ENCODE measurements at regions not wholly inside any gene's neighbourhood (a gene's known extent, or its start where the extent isn't known, plus 50 kb on each side); places are given as distances from the start of the nearest gene placed in this dataset.
A peak's percentile ranks its signal among the peaks of the same experiment; 100 is the strongest.

GRCh38 chr1:5692664-5693063 is 299.6 kb downstream of the NPHP4 start:
- Histone ChIP-seq H3K4me2 (no peak overlapping the region), H3K27me3 (ENCODE audit: insufficient read depth) (no peaks in the 10 kb centered on the region), H3K27ac (ENCODE audit: low read depth) (no peak overlapping the region), H3K79me2 (replicated peaks; ENCODE audit: insufficient read depth) (no peaks in the 10 kb centered on the region), H3K4me1 (ENCODE audit: insufficient read depth) (no peaks in the 10 kb centered on the region), H4K20me1 (replicated peaks; ENCODE audit: insufficient read depth) (no peaks in the 10 kb centered on the region), H2AFZ (no peak overlapping the region), H3K36me3 (ENCODE audit: insufficient read depth) (peaks cover 7% of the 10 kb centered on the region; the same call in 1 of the 2 replicates), H3K4me3 (no peak overlapping the region), H3F3A (replicated peaks; ENCODE audit: low read depth) (no peaks in the 10 kb centered on the region), H3K9me2 (ENCODE audit: insufficient read depth) (no peaks in the 10 kb centered on the region)
- H3K27me3 Mint-ChIP-seq (ENCODE audit: insufficient read depth, low read depth, poor library complexity) = peaks cover 9% of the 10 kb centered on the region
- ATAC-seq = peak; percentile 18; the same call in 1 of the 3 replicates
- H3K4me3 Mint-ChIP-seq = no peak overlapping the region
- no peaks in the 10 kb centered on the region for H3K36me3 Mint-ChIP-seq (ENCODE audit: low read depth)
- H3K27ac Mint-ChIP-seq = no peak overlapping the region
- no peak for DNase-seq (ENCODE audit: low spot score)
- peaks cover 21% of the 10 kb centered on the region for H3K4me1 Mint-ChIP-seq
- TF ChIP-seq EZH2phosphoT487 (IDR thresholded peaks at IDR 0.05; ENCODE audit: unreplicated experiment) (no peak), NANOG (IDR thresholded peaks at IDR 0.05; ENCODE audit: borderline replicate concordance) (no peak), CREB1 (CRISPR knock-in tag; IDR thresholded peaks at IDR 0.05; ENCODE audit: low read depth) (no peak), ZNF331 (CRISPR knock-in tag; IDR thresholded peaks at IDR 0.05; ENCODE audit: low read depth) (no peak), ZNF114 (CRISPR knock-in tag; IDR thresholded peaks at IDR 0.05) (no peak), CTCF (conservative IDR thresholded peaks at IDR 0.05; ENCODE audit: low read depth in 2 of 2) (no peak), POLR2AphosphoS5 (IDR thresholded peaks at IDR 0.05; ENCODE audit: low read depth) (no peak), JUNB (IDR thresholded peaks at IDR 0.05; ENCODE audit: unreplicated experiment) (no peak), STAT1 (IDR thresholded peaks at IDR 0.05; ENCODE audit: unreplicated experiment) (no peak), REST (IDR thresholded peaks at IDR 0.05; ENCODE audit: unreplicated experiment) (no peak), EZH2 (IDR thresholded peaks at IDR 0.05; ENCODE audit: low read depth, unreplicated experiment) (no peak)
- TF ChIP-seq, protein P1, sequence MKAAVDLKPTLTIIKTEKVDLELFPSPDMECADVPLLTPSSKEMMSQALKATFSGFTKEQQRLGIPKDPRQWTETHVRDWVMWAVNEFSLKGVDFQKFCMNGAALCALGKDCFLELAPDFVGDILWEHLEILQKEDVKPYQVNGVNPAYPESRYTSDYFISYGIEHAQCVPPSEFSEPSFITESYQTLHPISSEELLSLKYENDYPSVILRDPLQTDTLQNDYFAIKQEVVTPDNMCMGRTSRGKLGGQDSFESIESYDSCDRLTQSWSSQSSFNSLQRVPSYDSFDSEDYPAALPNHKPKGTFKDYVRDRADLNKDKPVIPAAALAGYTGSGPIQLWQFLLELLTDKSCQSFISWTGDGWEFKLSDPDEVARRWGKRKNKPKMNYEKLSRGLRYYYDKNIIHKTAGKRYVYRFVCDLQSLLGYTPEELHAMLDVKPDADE (IDR thresholded peaks at IDR 0.05) = no peak
- TF ChIP-seq, protein P2, sequence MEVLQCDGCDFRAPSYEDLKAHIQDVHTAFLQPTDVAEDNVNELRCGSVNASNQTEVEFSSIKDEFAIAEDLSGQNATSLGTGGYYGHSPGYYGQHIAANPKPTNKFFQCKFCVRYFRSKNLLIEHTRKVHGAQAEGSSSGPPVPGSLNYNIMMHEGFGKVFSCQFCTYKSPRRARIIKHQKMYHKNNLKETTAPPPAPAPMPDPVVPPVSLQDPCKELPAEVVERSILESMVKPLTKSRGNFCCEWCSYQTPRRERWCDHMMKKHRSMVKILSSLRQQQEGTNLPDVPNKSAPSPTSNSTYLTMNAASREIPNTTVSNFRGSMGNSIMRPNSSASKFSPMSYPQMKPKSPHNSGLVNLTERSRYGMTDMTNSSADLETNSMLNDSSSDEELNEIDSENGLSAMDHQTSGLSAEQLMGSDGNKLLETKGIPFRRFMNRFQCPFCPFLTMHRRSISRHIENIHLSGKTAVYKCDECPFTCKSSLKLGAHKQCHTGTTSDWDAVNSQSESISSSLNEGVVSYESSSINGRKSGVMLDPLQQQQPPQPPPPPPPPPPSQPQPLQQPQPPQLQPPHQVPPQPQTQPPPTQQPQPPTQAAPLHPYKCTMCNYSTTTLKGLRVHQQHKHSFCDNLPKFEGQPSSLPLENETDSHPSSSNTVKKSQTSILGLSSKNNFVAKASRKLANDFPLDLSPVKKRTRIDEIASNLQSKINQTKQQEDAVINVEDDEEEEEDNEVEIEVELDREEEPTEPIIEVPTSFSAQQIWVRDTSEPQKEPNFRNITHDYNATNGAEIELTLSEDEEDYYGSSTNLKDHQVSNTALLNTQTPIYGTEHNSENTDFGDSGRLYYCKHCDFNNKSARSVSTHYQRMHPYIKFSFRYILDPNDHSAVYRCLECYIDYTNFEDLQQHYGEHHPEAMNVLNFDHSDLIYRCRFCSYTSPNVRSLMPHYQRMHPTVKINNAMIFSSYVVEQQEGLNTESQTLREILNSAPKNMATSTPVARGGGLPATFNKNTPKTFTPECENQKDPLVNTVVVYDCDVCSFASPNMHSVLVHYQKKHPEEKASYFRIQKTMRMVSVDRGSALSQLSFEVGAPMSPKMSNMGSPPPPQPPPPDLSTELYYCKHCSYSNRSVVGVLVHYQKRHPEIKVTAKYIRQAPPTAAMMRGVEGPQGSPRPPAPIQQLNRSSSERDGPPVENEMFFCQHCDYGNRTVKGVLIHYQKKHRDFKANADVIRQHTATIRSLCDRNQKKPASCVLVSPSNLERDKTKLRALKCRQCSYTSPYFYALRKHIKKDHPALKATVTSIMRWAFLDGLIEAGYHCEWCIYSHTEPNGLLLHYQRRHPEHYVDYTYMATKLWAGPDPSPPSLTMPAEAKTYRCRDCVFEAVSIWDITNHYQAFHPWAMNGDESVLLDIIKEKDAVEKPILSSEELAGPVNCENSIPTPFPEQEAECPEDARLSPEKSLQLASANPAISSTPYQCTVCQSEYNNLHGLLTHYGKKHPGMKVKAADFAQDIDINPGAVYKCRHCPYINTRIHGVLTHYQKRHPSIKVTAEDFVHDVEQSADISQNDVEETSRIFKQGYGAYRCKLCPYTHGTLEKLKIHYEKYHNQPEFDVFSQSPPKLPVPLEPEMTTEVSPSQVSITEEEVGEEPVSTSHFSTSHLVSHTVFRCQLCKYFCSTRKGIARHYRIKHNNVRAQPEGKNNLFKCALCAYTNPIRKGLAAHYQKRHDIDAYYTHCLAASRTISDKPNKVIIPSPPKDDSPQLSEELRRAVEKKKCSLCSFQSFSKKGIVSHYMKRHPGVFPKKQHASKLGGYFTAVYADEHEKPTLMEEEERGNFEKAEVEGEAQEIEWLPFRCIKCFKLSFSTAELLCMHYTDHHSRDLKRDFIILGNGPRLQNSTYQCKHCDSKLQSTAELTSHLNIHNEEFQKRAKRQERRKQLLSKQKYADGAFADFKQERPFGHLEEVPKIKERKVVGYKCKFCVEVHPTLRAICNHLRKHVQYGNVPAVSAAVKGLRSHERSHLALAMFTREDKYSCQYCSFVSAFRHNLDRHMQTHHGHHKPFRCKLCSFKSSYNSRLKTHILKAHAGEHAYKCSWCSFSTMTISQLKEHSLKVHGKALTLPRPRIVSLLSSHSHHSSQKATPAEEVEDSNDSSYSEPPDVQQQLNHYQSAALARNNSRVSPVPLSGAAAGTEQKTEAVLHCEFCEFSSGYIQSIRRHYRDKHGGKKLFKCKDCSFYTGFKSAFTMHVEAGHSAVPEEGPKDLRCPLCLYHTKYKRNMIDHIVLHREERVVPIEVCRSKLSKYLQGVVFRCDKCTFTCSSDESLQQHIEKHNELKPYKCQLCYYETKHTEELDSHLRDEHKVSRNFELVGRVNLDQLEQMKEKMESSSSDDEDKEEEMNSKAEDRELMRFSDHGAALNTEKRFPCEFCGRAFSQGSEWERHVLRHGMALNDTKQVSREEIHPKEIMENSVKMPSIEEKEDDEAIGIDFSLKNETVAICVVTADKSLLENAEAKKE (CRISPR knock-in tag; IDR thresholded peaks at IDR 0.05) = no peak
- H3K9me3 Mint-ChIP-seq = no peaks in the 10 kb centered on the region; the same call in 2 of the 3 replicates
